Caco-2 (cell line): ENCODE measurements at regions not wholly inside any gene's neighbourhood (a gene's known extent, or its start where the extent isn't known, plus 50 kb on each side); places are given as distances from the start of the nearest gene placed in this dataset.

Source experiments
- BruUV-seq: library from RNA; stranded (reverse); fragments of 400-500 nt; replicated peaks from 2 replicates; lab custom pipeline; 2021; lab: Mats Ljungman, UMichigan
- CTCF ChIA-PET: fragments of 300-600 bp; sonication (Branson Sonifier 250); formaldehyde crosslinking; loops from one replicate; lab custom pipeline; 2022; ENCODE audit warnings: antibody characterized with exemption; lab: Charles Lee
- POLR2A ChIA-PET: fragments of 300-600 bp; sonication (Branson Sonifier 250); formaldehyde crosslinking; loops from one replicate; lab custom pipeline; 2022; ENCODE audit warnings: antibody characterized with exemption; lab: Charles Lee
- DNase-seq, 2 experiments: peaks; one replicate each; pipeline versions ENCODE4 v3.0.0 to v3.0.0-alpha.2; 2020 to 2022
- H3K27me3 ChIP-seq: replicated peaks from 2 replicates; pipeline ENCODE4 v1.6.0; 2011; ENCODE audit warnings: low read length; ENCODE audit not compliant: control insufficient read depth, insufficient read depth
- H3K36me3 ChIP-seq: 2 replicates; pipeline ENCODE4 v1.5.1; 2011; ENCODE audit warnings: low read length; ENCODE audit not compliant: control insufficient read depth, insufficient read depth
- H3K4me1 ChIP-seq: fragments of 250-450 bp; sonication (Bioruptor Pico); 2 replicates; pipeline ENCODE4 v1.5.1; 2020; ENCODE audit warnings: mild to moderate bottlenecking
- H3K4me3 ChIP-seq: 2 replicates; pipeline ENCODE4 v1.5.1; 2011; ENCODE audit warnings: low read depth, mild to moderate bottlenecking, control low read depth, low read length
- H3K9me3 ChIP-seq: fragments of 250-450 bp; sonication (Bioruptor Pico); 2 replicates; pipeline ENCODE4 v1.5.1; 2020; ENCODE audit warnings: mild to moderate bottlenecking, moderate library complexity
- H3K27ac Mint-ChIP-seq: one replicate; pipeline ENCODE4 v1.8.0; 2022; ENCODE audit warnings: mixed read lengths; ENCODE audit not compliant: unreplicated experiment
- H3K27me3 Mint-ChIP-seq: one replicate; pipeline ENCODE4 v1.8.0; 2022; ENCODE audit warnings: mixed read lengths; ENCODE audit not compliant: insufficient read depth, unreplicated experiment
- H3K36me3 Mint-ChIP-seq: one replicate; pipeline ENCODE4 v1.8.0; 2022; ENCODE audit warnings: mild to moderate bottlenecking, mixed read lengths; ENCODE audit not compliant: insufficient read depth, unreplicated experiment
- H3K4me1 Mint-ChIP-seq: one replicate; pipeline ENCODE4 v1.8.0; 2022; ENCODE audit warnings: low read depth, mixed read lengths; ENCODE audit not compliant: unreplicated experiment
- H3K4me3 Mint-ChIP-seq: one replicate; pipeline ENCODE4 v1.8.0; 2022; ENCODE audit warnings: mild to moderate bottlenecking, moderate library complexity, mixed read lengths; ENCODE audit not compliant: unreplicated experiment
- H3K9me3 Mint-ChIP-seq: one replicate; pipeline ENCODE4 v1.8.0; 2022; ENCODE audit warnings: mixed read lengths; ENCODE audit not compliant: unreplicated experiment
- intact Hi-C: fragments of 100-400 bp; cut with micrococcal nuclease; formaldehyde crosslinking; loops from one replicate; pipeline ENCODE4 v1.10.0; 2022; ENCODE audit not compliant: unreplicated experiment
- TF ChIP-seq, protein P1 (sequence below), 2 experiments: fragments of 200-600 bp in 1 of 2; IDR thresholded peaks; 1 replicate in 1 of 2; 2 replicates in 1 of 2; pipeline versions ENCODE4 v1.5.1 to v1.8.0; 2011 to 2022; ENCODE audit warnings: antibody characterized with exemption in 1 of 2, control low read depth in 1 of 2, inconsistent platforms in 1 of 2, low read depth in 1 of 2, low read length in 1 of 2, mild to moderate bottlenecking in 1 of 2, moderate library complexity in 1 of 2; ENCODE audit not compliant: insufficient read depth in 1 of 2, severe bottlenecking in 1 of 2, unreplicated experiment in 1 of 2

DNA sequence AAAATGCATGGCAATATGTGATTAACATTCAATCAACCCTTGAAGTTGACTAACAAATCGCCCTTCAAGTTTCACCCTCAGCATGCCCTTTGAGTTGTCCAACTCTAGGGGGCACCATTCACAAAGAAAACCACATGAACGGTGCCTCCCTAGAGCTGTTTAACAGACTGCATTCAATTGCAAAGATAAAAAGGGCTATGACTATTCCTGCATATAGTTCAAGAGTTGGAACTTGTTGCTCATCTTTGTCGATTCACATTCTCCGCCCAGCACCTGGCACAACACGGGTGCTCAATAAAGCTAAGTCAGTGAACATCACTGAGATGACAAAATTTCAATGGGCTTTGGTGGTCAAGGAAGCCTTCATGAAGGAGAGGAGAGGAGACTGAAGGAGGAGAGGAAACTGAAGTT lies 69.6 kb upstream of the SLC30A5 start:
- no peaks in the 10 kb centered on the region for H3K4me1 Mint-ChIP-seq
- H3K27ac Mint-ChIP-seq = no peak overlapping the region
- intact Hi-C loops = loop anchor here (1.0 to 5.0 kb wide), 2 partner anchors 59 to 308 kb away; partner anchors contain the start of gene CCDC125
- Histone ChIP-seq H3K4me3 (no peak overlapping the region), H3K9me3 (no peaks in the 10 kb centered on the region), H3K36me3 (no peaks in the 10 kb centered on the region), H3K4me1 (no peaks in the 10 kb centered on the region), H3K27me3 (no peaks in the 10 kb centered on the region)
- H3K4me3 Mint-ChIP-seq = no peak overlapping the region
- H3K27me3 Mint-ChIP-seq = peaks cover 9% of the 10 kb centered on the region
- CTCF ChIA-PET = interaction anchor here (0.7 to 1.3 kb wide), 7 partner anchors 14 to 364 kb away, joined by 3 to 9 read pairs (median 4); partner anchors contain the start of gene SLC30A5
- H3K36me3 Mint-ChIP-seq = no peaks in the 10 kb centered on the region
- POLR2A ChIA-PET = no interaction called here
- no peaks in the 10 kb centered on the region for H3K9me3 Mint-ChIP-seq
- TF ChIP-seq, protein P1, sequence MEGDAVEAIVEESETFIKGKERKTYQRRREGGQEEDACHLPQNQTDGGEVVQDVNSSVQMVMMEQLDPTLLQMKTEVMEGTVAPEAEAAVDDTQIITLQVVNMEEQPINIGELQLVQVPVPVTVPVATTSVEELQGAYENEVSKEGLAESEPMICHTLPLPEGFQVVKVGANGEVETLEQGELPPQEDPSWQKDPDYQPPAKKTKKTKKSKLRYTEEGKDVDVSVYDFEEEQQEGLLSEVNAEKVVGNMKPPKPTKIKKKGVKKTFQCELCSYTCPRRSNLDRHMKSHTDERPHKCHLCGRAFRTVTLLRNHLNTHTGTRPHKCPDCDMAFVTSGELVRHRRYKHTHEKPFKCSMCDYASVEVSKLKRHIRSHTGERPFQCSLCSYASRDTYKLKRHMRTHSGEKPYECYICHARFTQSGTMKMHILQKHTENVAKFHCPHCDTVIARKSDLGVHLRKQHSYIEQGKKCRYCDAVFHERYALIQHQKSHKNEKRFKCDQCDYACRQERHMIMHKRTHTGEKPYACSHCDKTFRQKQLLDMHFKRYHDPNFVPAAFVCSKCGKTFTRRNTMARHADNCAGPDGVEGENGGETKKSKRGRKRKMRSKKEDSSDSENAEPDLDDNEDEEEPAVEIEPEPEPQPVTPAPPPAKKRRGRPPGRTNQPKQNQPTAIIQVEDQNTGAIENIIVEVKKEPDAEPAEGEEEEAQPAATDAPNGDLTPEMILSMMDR (IDR thresholded peaks at IDR 0.05; ENCODE audit: insufficient read depth in 1 of 2, low read depth in 1 of 2, low read length in 1 of 2, severe bottlenecking in 1 of 2, unreplicated experiment in 1 of 2) = peak; percentile 59 to 72
- DNase-seq = peak in 1 of 2 experiments; percentile 50
- no TSS peak for BruUV-seq

- Mint-ChIP-seq H3K4me1 (peaks cover 6% of the 10 kb centered on the region), H3K4me3 (no peak overlapping the region), H3K27ac (no peak overlapping the region), H3K9me3 (no peaks in the 10 kb centered on the region), H3K27me3 (peaks cover 2% of the 10 kb centered on the region), H3K36me3 (no peaks in the 10 kb centered on the region)
- Histone ChIP-seq H3K36me3 (no peaks in the 10 kb centered on the region), H3K27me3 (no peaks in the 10 kb centered on the region), H3K4me3 (no peak overlapping the region), H3K9me3 (no peaks in the 10 kb centered on the region), H3K4me1 (no peaks in the 10 kb centered on the region)
- TF ChIP-seq, protein P1 (IDR thresholded peaks at IDR 0.05; ENCODE audit: insufficient read depth in 1 of 2, low read depth in 1 of 2, low read length in 1 of 2, severe bottlenecking in 1 of 2, unreplicated experiment in 1 of 2) = no peak
- POLR2A ChIA-PET = no interaction called here
- BruUV-seq = no TSS peak
- no peak for DNase-seq
- CTCF ChIA-PET = interaction anchor here (1.5 kb wide), 1 partner anchor 13 kb away, joined by 3 read pairs; no protein-coding TSS in a partner anchor
- intact Hi-C loops = no loop called here
These were observed 64.5 kb upstream of the SLC30A5 start for GRCh38 chr5:69029292-69029691.

DNA sequence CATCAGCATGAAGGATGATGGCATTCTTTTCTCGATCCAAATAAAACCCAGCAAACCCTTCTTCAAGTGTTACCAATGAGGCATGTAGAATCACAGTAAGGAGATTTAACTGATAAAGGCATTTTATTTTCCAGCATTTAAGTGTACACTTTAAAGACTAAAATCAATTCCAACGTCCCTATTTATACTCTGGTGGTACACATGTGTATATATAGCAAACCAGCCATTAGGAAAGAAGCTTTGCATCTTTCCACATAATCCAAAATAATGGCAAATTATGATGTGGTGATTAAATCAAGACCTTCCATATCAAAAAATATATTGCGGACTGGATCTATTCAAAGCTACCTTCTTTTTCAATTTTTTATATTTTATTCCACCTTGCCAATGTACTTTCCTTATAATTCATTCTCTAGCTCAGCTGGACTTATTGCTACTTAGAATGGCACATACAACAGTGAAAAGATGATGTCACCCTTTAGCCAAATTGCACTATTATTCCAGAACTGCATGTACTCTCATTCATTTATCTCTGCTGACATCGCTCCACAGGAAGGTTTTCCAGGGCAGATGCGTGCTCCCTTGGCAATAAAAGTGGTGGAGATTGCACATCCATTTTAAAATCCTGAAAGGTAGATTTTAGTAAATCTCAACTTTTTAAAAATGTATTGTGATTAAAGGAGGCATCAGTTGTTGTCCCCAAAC lies 63.3 kb upstream of the SLC30A5 start:
- intact Hi-C loops = no loop called here
- H3K4me3 Mint-ChIP-seq = no peak overlapping the region
- ChIA-PET POLR2A (no interaction called here), CTCF (no interaction called here)
- peaks cover 2% of the 10 kb centered on the region for H3K27me3 Mint-ChIP-seq
- Histone ChIP-seq H3K9me3 (no peaks in the 10 kb centered on the region), H3K27me3 (no peaks in the 10 kb centered on the region), H3K4me3 (no peak overlapping the region), H3K4me1 (no peaks in the 10 kb centered on the region), H3K36me3 (no peaks in the 10 kb centered on the region)
- H3K4me1 Mint-ChIP-seq = peaks cover 6% of the 10 kb centered on the region
- H3K27ac Mint-ChIP-seq = no peak overlapping the region
- no peaks in the 10 kb centered on the region for H3K36me3 Mint-ChIP-seq
- no peaks in the 10 kb centered on the region for H3K9me3 Mint-ChIP-seq
- BruUV-seq = no TSS peak
- TF ChIP-seq, protein P1 (IDR thresholded peaks at IDR 0.05; ENCODE audit: insufficient read depth in 1 of 2, low read depth in 1 of 2, low read length in 1 of 2, severe bottlenecking in 1 of 2, unreplicated experiment in 1 of 2) = no peak
- no peak for DNase-seq
